Thyroid gland (tissue), 4 donors: ENCODE measurements at regions not wholly inside any gene's neighbourhood (a gene's known extent, or its start where the extent isn't known, plus 50 kb on each side); places are given as distances from the start of the nearest gene placed in this dataset.

Experiments
- DNase-seq, 2 donors: peaks; one replicate each; pipeline ENCODE4 v3.0.0-alpha.2; 2019
- H3K27ac ChIP-seq, 3 donors: fragments of 200-600 bp; sonication (generic); 1 replicate in 2 of 3; 2 replicates in 1 of 3; pipeline ENCODE4 v1.5.1; 2016 to 2019; ENCODE audit warnings: mild to moderate bottlenecking in 1 of 3, moderate library complexity in 1 of 3
- H3K27me3 ChIP-seq: fragments of 200-600 bp; sonication (generic); one replicate; pipeline ENCODE4 v1.5.1; 2019
- H3K36me3 ChIP-seq, 2 donors: fragments of 200-600 bp; sonication (generic); one replicate each; pipeline ENCODE4 v1.5.1; 2016 to 2019
- H3K4me1 ChIP-seq, 2 donors: fragments of 200-600 bp; sonication (generic); one replicate each; pipeline ENCODE4 v1.5.1; 2017 to 2019
- H3K4me3 ChIP-seq, 3 donors: fragments of 200-600 bp; sonication (generic); replicated peaks in 1 of 3; 1 replicate in 2 of 3; 2 replicates in 1 of 3; pipeline ENCODE4 v1.5.1; 2016; ENCODE audit warnings: mild to moderate bottlenecking in 1 of 3
- H3K9me3 ChIP-seq: fragments of 200-600 bp; sonication (generic); one replicate; pipeline ENCODE4 v1.5.1; 2017
- POLR2A ChIP-seq, 2 donors: fragments of 450-650 bp; IDR thresholded peaks; one replicate each; pipeline ENCODE4 v1.6.1; 2017; ENCODE audit warnings: antibody characterized with exemption in 2 of 2, mild to moderate bottlenecking in 2 of 2, moderate library complexity in 1 of 2
- WGBS, 2 donors: methylation state at CpG; one replicate each; pipeline ENCODE4 v1.1.5; 2017; 5-methylcytosine and 5-hydroxymethylcytosine counted together
- intact Hi-C: fragments of 100-400 bp; cut with DNase I; formaldehyde crosslinking; loops from one replicate; pipeline ENCODE4 v1.15.1; 2023
- TF ChIP-seq, protein P1 (sequence below), 6 experiments: fragments of 200-600 bp in 3 of 6; fragments of 450-650 bp in 3 of 6; sonication (generic) in 3 of 6; IDR thresholded peaks; one replicate each; pipeline ENCODE4 v1.5.1; 2016 to 2019; ENCODE audit warnings: antibody characterized with exemption in 6 of 6, mild to moderate bottlenecking in 2 of 6, inconsistent platforms in 1 of 6, moderate library complexity in 1 of 6

DNA sequence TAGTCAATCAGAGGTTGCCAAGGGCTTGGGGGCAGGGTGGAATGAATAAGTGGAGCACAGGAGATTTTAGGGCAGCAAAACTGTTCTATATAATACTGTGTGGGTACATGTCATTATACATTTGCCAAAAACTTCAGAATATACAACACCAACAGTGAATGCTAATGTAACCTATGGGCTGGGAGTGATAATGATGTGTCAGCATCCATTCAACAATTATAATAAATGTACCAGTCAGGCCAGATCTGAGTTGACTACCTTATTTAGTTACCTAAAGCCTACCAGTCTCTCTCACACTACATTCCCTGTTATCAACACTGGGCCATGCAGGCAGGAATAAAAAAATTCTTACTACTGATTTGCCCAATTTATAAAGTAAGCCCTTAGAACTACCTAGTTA lies 884.5 kb downstream of the TLE1 start:
- no peaks in the 10 kb centered on the region for H3K9me3 ChIP-seq
- TF ChIP-seq, protein P1, sequence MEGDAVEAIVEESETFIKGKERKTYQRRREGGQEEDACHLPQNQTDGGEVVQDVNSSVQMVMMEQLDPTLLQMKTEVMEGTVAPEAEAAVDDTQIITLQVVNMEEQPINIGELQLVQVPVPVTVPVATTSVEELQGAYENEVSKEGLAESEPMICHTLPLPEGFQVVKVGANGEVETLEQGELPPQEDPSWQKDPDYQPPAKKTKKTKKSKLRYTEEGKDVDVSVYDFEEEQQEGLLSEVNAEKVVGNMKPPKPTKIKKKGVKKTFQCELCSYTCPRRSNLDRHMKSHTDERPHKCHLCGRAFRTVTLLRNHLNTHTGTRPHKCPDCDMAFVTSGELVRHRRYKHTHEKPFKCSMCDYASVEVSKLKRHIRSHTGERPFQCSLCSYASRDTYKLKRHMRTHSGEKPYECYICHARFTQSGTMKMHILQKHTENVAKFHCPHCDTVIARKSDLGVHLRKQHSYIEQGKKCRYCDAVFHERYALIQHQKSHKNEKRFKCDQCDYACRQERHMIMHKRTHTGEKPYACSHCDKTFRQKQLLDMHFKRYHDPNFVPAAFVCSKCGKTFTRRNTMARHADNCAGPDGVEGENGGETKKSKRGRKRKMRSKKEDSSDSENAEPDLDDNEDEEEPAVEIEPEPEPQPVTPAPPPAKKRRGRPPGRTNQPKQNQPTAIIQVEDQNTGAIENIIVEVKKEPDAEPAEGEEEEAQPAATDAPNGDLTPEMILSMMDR (IDR thresholded peaks at IDR 0.05) = no peak
- TF ChIP-seq POLR2A (IDR thresholded peaks at IDR 0.05) = no peak
- H3K4me1 ChIP-seq = no peaks in the 10 kb centered on the region
- H3K4me3 ChIP-seq = no peak overlapping the region
- no peaks in the 10 kb centered on the region for H3K27me3 ChIP-seq
- no peaks in the 10 kb centered on the region for H3K36me3 ChIP-seq
- H3K27ac ChIP-seq = no peak overlapping the region
- DNase-seq = no peak
- intact Hi-C loops = no loop called here

DNA sequence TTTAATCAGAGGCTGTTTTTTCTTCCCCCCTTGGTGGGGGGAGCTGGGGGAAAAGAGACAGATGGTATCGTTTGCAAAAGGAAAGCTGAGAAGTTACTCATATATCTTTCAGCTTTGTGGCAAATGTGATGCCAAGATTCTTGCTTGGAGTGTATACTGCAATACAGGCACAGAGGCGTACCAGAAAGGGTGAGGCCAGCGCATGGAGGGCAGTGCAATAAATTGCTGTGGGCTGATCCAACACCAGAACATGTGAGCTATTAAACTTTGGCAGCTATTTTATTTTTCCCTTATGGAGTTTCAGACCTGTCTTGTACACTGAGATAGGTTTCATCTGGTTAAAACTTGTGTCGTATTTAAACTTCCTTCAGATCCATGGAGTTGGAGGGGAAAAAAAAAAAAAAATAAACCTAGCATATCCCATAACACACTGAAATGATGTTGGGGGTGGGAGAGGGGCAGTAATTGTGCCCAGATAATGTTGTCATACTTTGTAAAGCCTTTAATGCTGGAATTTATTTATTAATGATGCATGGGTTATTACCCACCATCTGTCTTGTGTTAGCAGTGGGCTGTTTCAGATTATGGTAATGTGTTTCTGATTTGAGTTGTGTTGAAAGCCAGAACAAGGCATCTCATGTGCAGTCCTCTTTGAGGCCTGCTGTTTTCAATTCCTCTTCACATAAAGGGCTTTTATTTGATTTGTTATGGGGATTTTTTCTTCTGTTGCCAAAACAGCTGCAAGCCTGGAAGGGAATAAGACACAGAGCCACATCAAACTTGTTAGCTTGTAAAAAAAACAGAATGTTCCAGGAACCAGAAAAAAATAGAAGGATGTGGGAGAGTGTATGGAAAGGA lies 891.3 kb downstream of the TLE1 start:
- H3K27me3 ChIP-seq = no peaks in the 10 kb centered on the region
- no peaks in the 10 kb centered on the region for H3K36me3 ChIP-seq
- DNase-seq = no peak
- H3K4me3 ChIP-seq = no peak overlapping the region
- H3K27ac ChIP-seq = no peak overlapping the region
- intact Hi-C loops = no loop called here
- H3K4me1 ChIP-seq = no peaks in the 10 kb centered on the region
- no peaks in the 10 kb centered on the region for H3K9me3 ChIP-seq
- 69 to 78% methylated on average over 4 of the region's 4 CpGs for WGBS, 2 donors
- TF ChIP-seq POLR2A (IDR thresholded peaks at IDR 0.05) = no peak
- TF ChIP-seq, protein P1 (IDR thresholded peaks at IDR 0.05) = no peak

DNA sequence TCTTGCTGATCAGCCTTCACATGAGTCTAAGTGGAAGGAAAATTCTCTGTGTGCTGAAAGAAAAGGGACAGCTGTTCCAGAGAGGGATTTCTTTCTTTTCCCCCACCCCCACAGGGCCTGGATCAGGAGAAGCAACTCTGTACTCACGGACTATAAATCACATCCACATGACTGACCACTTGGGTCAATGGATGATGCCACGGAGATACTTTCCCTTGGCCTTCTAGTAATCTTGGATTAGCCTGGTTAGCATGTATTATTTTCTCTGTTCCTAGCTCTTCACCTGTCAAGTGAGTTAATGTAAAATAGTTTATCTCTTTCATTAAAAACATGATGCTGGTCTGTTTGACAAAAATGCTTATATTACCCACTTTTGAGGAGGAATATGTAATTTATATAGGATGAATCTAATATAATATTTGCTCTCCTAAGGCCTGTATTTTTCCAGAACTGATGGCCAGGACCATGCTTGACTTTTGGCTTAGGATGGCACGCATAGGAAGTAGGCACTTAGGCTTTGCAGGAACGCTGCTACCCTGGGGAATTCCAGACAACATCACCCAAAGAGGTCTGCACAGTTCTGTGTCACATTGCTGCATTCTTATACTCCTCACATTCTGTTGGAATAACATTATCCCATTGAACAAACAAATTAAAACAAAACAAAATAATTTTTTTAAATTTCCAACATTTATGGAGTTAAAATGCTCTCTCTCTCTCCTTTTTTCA lies 892.1 kb downstream of the TLE1 start:
- WGBS, 2 donors = 76 to 77% methylated on average over 4 of the region's 4 CpGs
- Histone ChIP-seq H3K4me1 (no peaks in the 10 kb centered on the region), H3K27me3 (no peaks in the 10 kb centered on the region), H3K36me3 (no peaks in the 10 kb centered on the region), H3K27ac (no peak overlapping the region), H3K4me3 (no peak overlapping the region), H3K9me3 (no peaks in the 10 kb centered on the region)
- DNase-seq = no peak
- intact Hi-C loops = no loop called here
- TF ChIP-seq, protein P1 (IDR thresholded peaks at IDR 0.05) = no peak
- TF ChIP-seq POLR2A (IDR thresholded peaks at IDR 0.05) = no peak

DNA sequence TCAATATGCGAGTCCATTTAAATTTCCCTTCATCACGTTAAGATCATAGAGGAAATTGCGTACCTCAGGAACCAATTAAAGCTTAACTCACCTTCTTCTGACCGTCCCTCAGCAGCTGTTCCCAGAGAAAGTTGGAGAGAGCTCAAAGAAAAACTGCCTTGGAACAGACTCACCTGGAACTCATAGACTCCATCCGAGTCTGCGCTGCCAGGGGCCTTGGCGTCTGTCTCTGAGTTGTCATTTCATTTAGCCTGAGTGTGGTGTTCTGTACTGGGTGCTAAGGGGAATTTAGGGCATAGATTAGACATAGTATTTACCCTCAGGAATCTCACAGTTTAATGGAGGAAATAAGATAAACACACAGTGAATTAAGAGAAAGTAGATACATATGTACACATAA lies 892.7 kb downstream of the TLE1 start:
- 79 to 91% methylated on average over 7 of the region's 7 CpGs for WGBS, 2 donors
- intact Hi-C loops = no loop called here

More for the DNA sequence above, 892.7 kb downstream of the TLE1 start:
- no peak for TF ChIP-seq POLR2A (IDR thresholded peaks at IDR 0.05)
- TF ChIP-seq, protein P1 (IDR thresholded peaks at IDR 0.05) = no peak
- no peak for DNase-seq
- Histone ChIP-seq H3K4me1 (no peaks in the 10 kb centered on the region), H3K36me3 (no peaks in the 10 kb centered on the region), H3K9me3 (no peaks in the 10 kb centered on the region), H3K4me3 (no peak overlapping the region), H3K27me3 (no peaks in the 10 kb centered on the region), H3K27ac (no peak overlapping the region)
